Hepatic stellate cell (primary cell): ENCODE measurements at regions not wholly inside any gene's neighbourhood (a gene's known extent, or its start where the extent isn't known, plus 50 kb on each side); places are given as distances from the start of the nearest gene placed in this dataset.
A peak's percentile ranks its signal among the peaks of the same experiment; 100 is the strongest.

Experiments
- DNase-seq: peaks from one replicate; pipeline ENCODE4 v3.0.0; 2011; ENCODE audit warnings: low spot score

GRCh38 chr6:14031516-14031915 is 86.1 kb upstream of the CD83 start:
- no peak for DNase-seq

GRCh38 chr6:14035071-14035847 is 82.3 kb upstream of the CD83 start:
- peak; percentile 53 for DNase-seq

- DNase-seq: no peak
Measured at GRCh38 chr6:14035874-14036273, 81.7 kb upstream of the CD83 start.

GRCh38 chr6:14036911-14037310 is 80.7 kb upstream of the CD83 start:
- DNase-seq: no peak

- no peak for DNase-seq
Measured at GRCh38 chr6:14037402-14038277, 79.9 kb upstream of the CD83 start.

- DNase-seq: no peak
Measured at GRCh38 chr6:14038467-14039437, 78.8 kb upstream of the CD83 start.

GRCh38 chr6:14040042-14040441 is 77.5 kb upstream of the CD83 start:
- no peak for DNase-seq

- peak; percentile 36 for DNase-seq
Measured at GRCh38 chr6:14046476-14047068, 71.0 kb upstream of the CD83 start.

GRCh38 chr6:14047151-14047740 is 70.3 kb upstream of the CD83 start:
- DNase-seq: no peak

- DNase-seq: no peak
Measured at GRCh38 chr6:14048837-14049236, 68.7 kb upstream of the CD83 start.

GRCh38 chr6:14051355-14051754 is 66.2 kb upstream of the CD83 start:
- no peak for DNase-seq

- DNase-seq: no peak
Measured at GRCh38 chr6:14053811-14054210, 63.8 kb upstream of the CD83 start.

GRCh38 chr6:14055541-14055940 is 62.0 kb upstream of the CD83 start:
- no peak for DNase-seq

- DNase-seq: no peak
Measured at GRCh38 chr6:14058029-14058695, 59.4 kb upstream of the CD83 start.

- DNase-seq: no peak
Measured at GRCh38 chr6:14058735-14059134, 58.8 kb upstream of the CD83 start.

- DNase-seq: no peak
Measured at GRCh38 chr6:14059791-14060436, 57.7 kb upstream of the CD83 start.

GRCh38 chr6:14060971-14061370 is 56.6 kb upstream of the CD83 start:
- DNase-seq: no peak

- DNase-seq: no peak
Measured at GRCh38 chr6:14061643-14062042, 55.9 kb upstream of the CD83 start.

- DNase-seq: no peak
Measured at GRCh38 chr6:14062345-14063029, 55.1 kb upstream of the CD83 start.

GRCh38 chr6:14063756-14064155 is 53.8 kb upstream of the CD83 start:
- DNase-seq: no peak
